Thyroid gland (tissue), 4 donors: ENCODE measurements at regions not wholly inside any gene's neighbourhood (a gene's known extent, or its start where the extent isn't known, plus 50 kb on each side); places are given as distances from the start of the nearest gene placed in this dataset.

Experiments
- DNase-seq, 2 donors: peaks; one replicate each; pipeline ENCODE4 v3.0.0-alpha.2; 2019
- H3K27ac ChIP-seq, 3 donors: fragments of 200-600 bp; sonication (generic); 1 replicate in 2 of 3; 2 replicates in 1 of 3; pipeline ENCODE4 v1.5.1; 2016 to 2019; ENCODE audit warnings: mild to moderate bottlenecking in 1 of 3, moderate library complexity in 1 of 3
- H3K27me3 ChIP-seq: fragments of 200-600 bp; sonication (generic); one replicate; pipeline ENCODE4 v1.5.1; 2019
- H3K36me3 ChIP-seq, 2 donors: fragments of 200-600 bp; sonication (generic); one replicate each; pipeline ENCODE4 v1.5.1; 2016 to 2019
- H3K4me1 ChIP-seq, 2 donors: fragments of 200-600 bp; sonication (generic); one replicate each; pipeline ENCODE4 v1.5.1; 2017 to 2019
- H3K4me3 ChIP-seq, 3 donors: fragments of 200-600 bp; sonication (generic); replicated peaks in 1 of 3; 1 replicate in 2 of 3; 2 replicates in 1 of 3; pipeline ENCODE4 v1.5.1; 2016; ENCODE audit warnings: mild to moderate bottlenecking in 1 of 3
- H3K9me3 ChIP-seq: fragments of 200-600 bp; sonication (generic); one replicate; pipeline ENCODE4 v1.5.1; 2017
- CTCF ChIP-seq, 6 experiments: fragments of 200-600 bp in 3 of 6; fragments of 450-650 bp in 3 of 6; sonication (generic) in 3 of 6; IDR thresholded peaks; one replicate each; pipeline ENCODE4 v1.5.1; 2016 to 2019; ENCODE audit warnings: antibody characterized with exemption in 6 of 6, mild to moderate bottlenecking in 2 of 6, inconsistent platforms in 1 of 6, moderate library complexity in 1 of 6
- POLR2A ChIP-seq, 2 donors: fragments of 450-650 bp; IDR thresholded peaks; one replicate each; pipeline ENCODE4 v1.6.1; 2017; ENCODE audit warnings: antibody characterized with exemption in 2 of 2, mild to moderate bottlenecking in 2 of 2, moderate library complexity in 1 of 2
- WGBS, 2 donors: methylation state at CpG; one replicate each; pipeline ENCODE4 v1.1.5; 2017; 5-methylcytosine and 5-hydroxymethylcytosine counted together
- intact Hi-C: fragments of 100-400 bp; cut with DNase I; formaldehyde crosslinking; loops from one replicate; pipeline ENCODE4 v1.15.1; 2023

DNA sequence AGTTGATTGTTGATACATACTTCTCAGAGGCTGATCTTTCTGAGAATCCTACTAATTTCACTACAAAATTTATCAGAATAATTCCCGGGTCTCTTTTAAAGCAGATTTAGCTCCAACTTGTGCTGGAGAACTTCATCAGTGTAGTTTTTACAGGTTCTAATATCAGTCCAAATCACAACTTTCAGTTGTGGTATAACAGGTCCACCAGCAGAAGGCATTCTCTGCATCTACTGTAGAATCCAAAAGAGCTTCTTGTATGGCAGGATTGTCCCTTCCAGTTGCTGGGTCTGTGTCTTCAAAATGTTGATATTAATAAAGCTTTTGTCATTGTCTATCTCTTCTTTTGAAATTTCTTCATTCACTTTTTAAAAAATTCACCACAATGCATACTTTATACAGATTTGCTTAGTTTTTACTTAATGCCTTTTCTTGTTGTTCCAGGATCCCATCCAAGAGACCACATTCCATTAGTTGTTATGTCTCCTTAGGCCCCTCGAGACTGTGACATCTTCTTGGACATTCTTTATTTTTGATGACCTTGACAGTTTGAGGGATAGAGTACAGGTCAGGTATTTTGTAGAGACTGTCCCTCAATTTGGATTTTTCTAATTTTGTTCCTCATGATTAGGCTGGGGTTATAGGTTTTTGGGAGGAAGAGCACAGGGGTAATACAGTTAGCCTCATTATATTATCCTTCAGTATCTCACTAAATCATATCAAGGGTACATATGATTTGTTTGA, 490.5 kb upstream of the MEX3C start:
- TF ChIP-seq CTCF (IDR thresholded peaks at IDR 0.05), result no peak
- no peak for TF ChIP-seq POLR2A (IDR thresholded peaks at IDR 0.05)

DNA sequence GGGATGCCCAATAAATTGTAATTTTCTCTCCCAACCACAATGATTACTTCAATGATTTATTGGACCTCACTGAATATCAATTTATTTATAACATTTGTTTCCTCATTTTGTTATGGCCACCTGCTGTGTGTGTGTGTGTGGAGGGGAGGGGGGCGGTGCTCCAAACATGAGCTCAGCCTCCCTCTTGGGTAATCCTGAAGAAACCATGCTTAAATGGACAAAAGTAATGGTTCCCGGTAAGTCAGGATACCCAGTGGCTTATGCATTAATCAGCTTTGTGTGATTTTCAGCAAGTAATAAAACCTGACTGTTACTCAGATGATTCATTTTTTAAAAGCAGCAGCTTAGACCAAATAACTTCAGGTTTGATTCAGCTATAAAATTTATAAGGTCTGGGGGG, 495.1 kb upstream of the MEX3C start:
- no peaks in the 10 kb centered on the region for H3K9me3 ChIP-seq
- no peak overlapping the region for H3K27ac ChIP-seq
- no peak for DNase-seq
- H3K4me1 ChIP-seq, result no peaks in the 10 kb centered on the region
- TF ChIP-seq POLR2A (IDR thresholded peaks at IDR 0.05), result no peak
- no peak for TF ChIP-seq CTCF (IDR thresholded peaks at IDR 0.05)
- H3K27me3 ChIP-seq, result no peaks in the 10 kb centered on the region
- no peak overlapping the region for H3K4me3 ChIP-seq
- no peaks in the 10 kb centered on the region for H3K36me3 ChIP-seq
- intact Hi-C loops, result no loop called here
- WGBS, 2 donors, result 89 to 91% methylated on average over 2 of the region's 2 CpGs

More for the DNA sequence above, 490.5 kb upstream of the MEX3C start:
- no peaks in the 10 kb centered on the region for H3K27me3 ChIP-seq
- no peaks in the 10 kb centered on the region for H3K36me3 ChIP-seq
- intact Hi-C loops, result no loop called here
- no peaks in the 10 kb centered on the region for H3K4me1 ChIP-seq
- no peak for DNase-seq
- H3K27ac ChIP-seq, result no peak overlapping the region
- H3K9me3 ChIP-seq, result no peaks in the 10 kb centered on the region
- H3K4me3 ChIP-seq, result no peak overlapping the region
- 41 to 68% methylated on average over 2 of the region's 2 CpGs for WGBS, 2 donors

GRCh38 chr18:51711298-51711889, 513.9 kb upstream of the MEX3C start:
- no peak for DNase-seq
- TF ChIP-seq CTCF (IDR thresholded peaks at IDR 0.05) (no peak), POLR2A (IDR thresholded peaks at IDR 0.05) (no peak)
- 61 to 66% methylated on average over 2 of the region's 2 CpGs for WGBS, 2 donors
- Histone ChIP-seq H3K9me3 (no peaks in the 10 kb centered on the region), H3K36me3 (no peaks in the 10 kb centered on the region), H3K27me3 (no peaks in the 10 kb centered on the region), H3K4me1 (no peaks in the 10 kb centered on the region), H3K4me3 (no peak overlapping the region), H3K27ac (no peak overlapping the region)
- intact Hi-C loops, result no loop called here

- TF ChIP-seq POLR2A (IDR thresholded peaks at IDR 0.05), result no peak
- no peak for TF ChIP-seq CTCF (IDR thresholded peaks at IDR 0.05)
- H3K27me3 ChIP-seq, result no peaks in the 10 kb centered on the region
- 60 to 62% methylated on average over 2 of the region's 2 CpGs for WGBS, 2 donors
- no peak overlapping the region for H3K4me3 ChIP-seq
- no peaks in the 10 kb centered on the region for H3K4me1 ChIP-seq
- no peak for DNase-seq
- H3K9me3 ChIP-seq, result no peaks in the 10 kb centered on the region
- H3K27ac ChIP-seq, result no peak overlapping the region
- no peaks in the 10 kb centered on the region for H3K36me3 ChIP-seq
- intact Hi-C loops, result no loop called here
These were observed 515.3 kb upstream of the MEX3C start for GRCh38 chr18:51712821-51713220.

GRCh38 chr18:51716277-51716676, 518.8 kb upstream of the MEX3C start:
- no peak overlapping the region for H3K27ac ChIP-seq
- TF ChIP-seq CTCF (IDR thresholded peaks at IDR 0.05), result no peak
- no peak for TF ChIP-seq POLR2A (IDR thresholded peaks at IDR 0.05)
- intact Hi-C loops, result no loop called here
- no peaks in the 10 kb centered on the region for H3K9me3 ChIP-seq
- 75 to 78% methylated on average over 1 of the region's 1 CpG for WGBS, 2 donors
- H3K4me1 ChIP-seq, result no peaks in the 10 kb centered on the region
- no peak overlapping the region for H3K4me3 ChIP-seq
- DNase-seq, result no peak
- no peaks in the 10 kb centered on the region for H3K36me3 ChIP-seq
- H3K27me3 ChIP-seq, result no peaks in the 10 kb centered on the region
